ENCODE measurements at regions not wholly inside any gene's neighbourhood (a gene's known extent, or its start where the extent isn't known, plus 50 kb on each side); places are given as distances from the start of the nearest gene placed in this dataset.

GRCh38 chr1:166330096-166330495, 163.3 kb upstream of the FAM78B start:
- TF ChIP-seq, protein P1, sequence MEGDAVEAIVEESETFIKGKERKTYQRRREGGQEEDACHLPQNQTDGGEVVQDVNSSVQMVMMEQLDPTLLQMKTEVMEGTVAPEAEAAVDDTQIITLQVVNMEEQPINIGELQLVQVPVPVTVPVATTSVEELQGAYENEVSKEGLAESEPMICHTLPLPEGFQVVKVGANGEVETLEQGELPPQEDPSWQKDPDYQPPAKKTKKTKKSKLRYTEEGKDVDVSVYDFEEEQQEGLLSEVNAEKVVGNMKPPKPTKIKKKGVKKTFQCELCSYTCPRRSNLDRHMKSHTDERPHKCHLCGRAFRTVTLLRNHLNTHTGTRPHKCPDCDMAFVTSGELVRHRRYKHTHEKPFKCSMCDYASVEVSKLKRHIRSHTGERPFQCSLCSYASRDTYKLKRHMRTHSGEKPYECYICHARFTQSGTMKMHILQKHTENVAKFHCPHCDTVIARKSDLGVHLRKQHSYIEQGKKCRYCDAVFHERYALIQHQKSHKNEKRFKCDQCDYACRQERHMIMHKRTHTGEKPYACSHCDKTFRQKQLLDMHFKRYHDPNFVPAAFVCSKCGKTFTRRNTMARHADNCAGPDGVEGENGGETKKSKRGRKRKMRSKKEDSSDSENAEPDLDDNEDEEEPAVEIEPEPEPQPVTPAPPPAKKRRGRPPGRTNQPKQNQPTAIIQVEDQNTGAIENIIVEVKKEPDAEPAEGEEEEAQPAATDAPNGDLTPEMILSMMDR (IDR thresholded peaks at IDR 0.05), result no peak
- no peak for TF ChIP-seq POLR2A (IDR thresholded peaks at IDR 0.05)
